Activated CD8-positive, alpha-beta memory T cell treated with anti-CD3 and anti-CD28 coated beads, Interleukin-2, amount 50 U/mL, for 24 hours (primary cell): ENCODE measurements at regions not wholly inside any gene's neighbourhood (a gene's known extent, or its start where the extent isn't known, plus 50 kb on each side); places are given as distances from the start of the nearest gene placed in this dataset.

Experiments
- DNase-seq: peaks from one replicate; pipeline ENCODE4 v3.0.0-alpha.2; 2020; ENCODE audit errors: extremely low read depth

DNA sequence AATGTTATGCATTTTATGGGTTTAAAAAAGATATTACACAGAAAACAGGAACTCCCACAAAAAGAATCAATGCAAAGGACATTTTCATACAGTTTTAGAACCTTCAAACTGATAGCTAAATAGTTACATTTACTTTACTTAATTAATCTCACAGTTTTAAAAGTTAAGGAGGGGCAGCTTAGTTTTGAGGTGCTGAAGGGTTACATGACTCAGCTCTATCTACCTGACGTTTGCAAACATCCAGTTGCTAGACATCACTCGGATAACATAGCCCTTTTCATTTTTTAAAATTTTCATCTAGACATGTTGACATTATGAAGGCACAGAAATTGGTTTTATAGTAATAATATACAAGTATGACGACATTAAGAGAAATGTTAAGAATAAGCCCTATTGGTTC lies 53.7 kb upstream of the HSD17B12 start:
- DNase-seq: no peak
